PC-3 (cell line): ENCODE measurements at regions not wholly inside any gene's neighbourhood (a gene's known extent, or its start where the extent isn't known, plus 50 kb on each side); places are given as distances from the start of the nearest gene placed in this dataset.

Experiments
- ATAC-seq: fragments of 200-7000 bp; cut with Tn5 transposase; 2 replicates; pipeline ENCODE4 v1.9.1; 2020; ENCODE audit warnings: mild to moderate bottlenecking, moderate library complexity
- BruUV-seq: library from RNA; stranded (reverse); fragments of 400-500 nt; replicated peaks from 2 replicates; lab custom pipeline; 2021; lab: Mats Ljungman, UMichigan
- CTCF ChIA-PET: fragments of 300-600 bp; sonication (Branson Sonifier 250); formaldehyde crosslinking; loops from one replicate; lab custom pipeline; 2022; ENCODE audit warnings: antibody characterized with exemption; lab: Charles Lee
- POLR2A ChIA-PET: fragments of 300-600 bp; sonication (Branson Sonifier 250); formaldehyde crosslinking; loops from one replicate; lab custom pipeline; 2022; ENCODE audit warnings: antibody characterized with exemption; ENCODE audit not compliant: unreplicated experiment; lab: Charles Lee
- DNase-seq: peaks from one replicate; pipeline ENCODE4 v3.0.0-alpha.2; 2015
- H2AFZ ChIP-seq: fragments of 300-600 bp; sonication (generic); 2 replicates; pipeline ENCODE4 v1.6.0; 2016; ENCODE audit warnings: antibody characterized with exemption, low read length
- H3F3A ChIP-seq: fragments of 300-600 bp; sonication (generic); one replicate; pipeline ENCODE4 v1.6.0; 2017; ENCODE audit warnings: antibody characterized with exemption, low read length, control low read depth, mild to moderate bottlenecking; ENCODE audit not compliant: unreplicated experiment
- H3K27ac ChIP-seq: fragments of 300-600 bp; sonication (generic); 2 replicates; pipeline ENCODE4 v1.5.1; 2016; ENCODE audit warnings: mild to moderate bottlenecking, low read length
- H3K27me3 ChIP-seq: fragments of 300-600 bp; sonication (generic); 2 replicates; pipeline ENCODE4 v1.6.1; 2016; ENCODE audit warnings: low read length, mixed read lengths
- H3K36me3 ChIP-seq: fragments of 300-600 bp; sonication (generic); 2 replicates; pipeline ENCODE4 v1.6.1; 2016; ENCODE audit warnings: low read depth, mixed run types, low read length, mixed read lengths
- H3K4me1 ChIP-seq: fragments of 300-600 bp; sonication (generic); 2 replicates; pipeline ENCODE4 v1.5.1; 2016; ENCODE audit warnings: low read length; ENCODE audit not compliant: insufficient read depth
- H3K4me2 ChIP-seq: fragments of 300-600 bp; sonication (generic); 2 replicates; pipeline ENCODE4 v1.6.0; 2016; ENCODE audit warnings: low read length
- H3K4me3 ChIP-seq: fragments of 300-600 bp; sonication (generic); 2 replicates; pipeline ENCODE4 v1.5.1; 2016; ENCODE audit warnings: mild to moderate bottlenecking, low read length, mixed read lengths
- H3K79me2 ChIP-seq: fragments of 300-600 bp; sonication (generic); 2 replicates; pipeline ENCODE4 v1.6.1; 2017; ENCODE audit warnings: low read length, mixed read lengths
- H3K9ac ChIP-seq: fragments of 300-600 bp; sonication (generic); 2 replicates; pipeline ENCODE4 v1.6.0; 2016; ENCODE audit warnings: mild to moderate bottlenecking, low read length
- H3K9me2 ChIP-seq: fragments of 300-600 bp; sonication (generic); replicated peaks from 2 replicates; pipeline ENCODE4 v1.6.1; 2016; ENCODE audit warnings: mixed run types, low read length, mixed read lengths
- H3K9me3 ChIP-seq: fragments of 300-600 bp; sonication (generic); 2 replicates; pipeline ENCODE4 v1.6.1; 2016; ENCODE audit warnings: low read length, mixed read lengths
- H4K20me1 ChIP-seq: fragments of 300-600 bp; sonication (generic); 2 replicates; pipeline ENCODE4 v1.6.1; 2016; ENCODE audit warnings: low read length, mixed read lengths
- EZH2 ChIP-seq: fragments of 300-600 bp; sonication (generic); IDR thresholded peaks from one replicate; pipeline ENCODE4 v1.6.1; 2017; ENCODE audit warnings: antibody characterized with exemption, mild to moderate bottlenecking, low read length; ENCODE audit not compliant: unreplicated experiment
- EZH2phosphoT487 ChIP-seq: fragments of 300-600 bp; sonication (generic); IDR thresholded peaks from 2 replicates; pipeline ENCODE4 v1.6.1; 2018; ENCODE audit warnings: mild to moderate bottlenecking, antibody characterized with exemption, low read length, borderline replicate concordance
- intact Hi-C: fragments of 100-400 bp; cut with micrococcal nuclease; formaldehyde crosslinking; loops from 2 replicates; pipeline ENCODE4 v1.9.0; 2023
- TF ChIP-seq, protein P1 (sequence below): fragments of 300-600 bp; sonication (generic); conservative IDR thresholded peaks from 2 replicates; pipeline ENCODE4 v1.5.1; 2017; ENCODE audit warnings: antibody characterized with exemption, low read depth, mild to moderate bottlenecking, low read length

DNA sequence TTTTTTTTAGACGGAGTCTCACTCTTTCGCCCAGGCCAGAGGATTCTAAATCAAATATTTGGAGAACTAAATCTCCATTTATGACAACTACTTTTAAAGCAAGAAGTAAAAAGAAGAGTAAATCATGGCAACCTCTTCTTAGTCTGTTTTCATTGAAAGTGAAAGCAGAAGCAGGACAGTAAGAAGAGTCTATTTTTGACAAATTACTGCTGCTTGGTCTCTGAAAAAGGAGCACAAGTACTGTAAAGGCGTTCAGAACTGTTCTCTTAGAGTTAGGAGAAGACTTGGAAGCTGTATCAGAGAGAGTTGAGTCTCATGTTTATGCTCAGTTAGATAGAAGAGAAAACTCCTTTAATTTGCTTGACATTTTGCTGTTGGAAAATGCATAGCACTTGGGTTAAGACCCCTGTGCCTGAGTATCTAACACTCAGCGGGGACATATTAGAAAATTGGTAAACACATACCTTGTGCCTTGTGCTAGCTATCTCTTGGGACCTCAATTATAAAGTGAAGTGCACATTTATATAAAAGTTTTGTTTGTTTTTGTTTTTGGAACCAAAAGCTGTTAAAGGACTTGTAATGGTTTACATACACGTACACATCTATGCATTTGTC lies 433.0 kb downstream of the ANKRD7 start:
- no peak overlapping the region for H2AFZ ChIP-seq
- no peaks in the 10 kb centered on the region for H3K27me3 ChIP-seq
- H3K36me3 ChIP-seq = no peaks in the 10 kb centered on the region
- H3K27ac ChIP-seq = no peak overlapping the region
- no peak for DNase-seq
- ChIA-PET POLR2A (no interaction called here), CTCF (interaction anchor here (0.6 kb wide), 1 partner anchor 18 kb away, joined by 5 read pairs; no protein-coding TSS in a partner anchor)
- H3F3A ChIP-seq = no peaks in the 10 kb centered on the region
- no peak overlapping the region for H3K9ac ChIP-seq
- no peak overlapping the region for H3K4me3 ChIP-seq
- no peak for TF ChIP-seq EZH2phosphoT487
- no peak for TF ChIP-seq EZH2
- TF ChIP-seq, protein P1, sequence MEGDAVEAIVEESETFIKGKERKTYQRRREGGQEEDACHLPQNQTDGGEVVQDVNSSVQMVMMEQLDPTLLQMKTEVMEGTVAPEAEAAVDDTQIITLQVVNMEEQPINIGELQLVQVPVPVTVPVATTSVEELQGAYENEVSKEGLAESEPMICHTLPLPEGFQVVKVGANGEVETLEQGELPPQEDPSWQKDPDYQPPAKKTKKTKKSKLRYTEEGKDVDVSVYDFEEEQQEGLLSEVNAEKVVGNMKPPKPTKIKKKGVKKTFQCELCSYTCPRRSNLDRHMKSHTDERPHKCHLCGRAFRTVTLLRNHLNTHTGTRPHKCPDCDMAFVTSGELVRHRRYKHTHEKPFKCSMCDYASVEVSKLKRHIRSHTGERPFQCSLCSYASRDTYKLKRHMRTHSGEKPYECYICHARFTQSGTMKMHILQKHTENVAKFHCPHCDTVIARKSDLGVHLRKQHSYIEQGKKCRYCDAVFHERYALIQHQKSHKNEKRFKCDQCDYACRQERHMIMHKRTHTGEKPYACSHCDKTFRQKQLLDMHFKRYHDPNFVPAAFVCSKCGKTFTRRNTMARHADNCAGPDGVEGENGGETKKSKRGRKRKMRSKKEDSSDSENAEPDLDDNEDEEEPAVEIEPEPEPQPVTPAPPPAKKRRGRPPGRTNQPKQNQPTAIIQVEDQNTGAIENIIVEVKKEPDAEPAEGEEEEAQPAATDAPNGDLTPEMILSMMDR = no peak
- no peak for ATAC-seq
- H3K9me3 ChIP-seq = 0 out of 2 replicates have a peak, but pooled peaks cover 10% of the 10 kb centered on the region
- no peaks in the 10 kb centered on the region for H3K4me1 ChIP-seq
- H3K79me2 ChIP-seq = no peaks in the 10 kb centered on the region
- BruUV-seq = no TSS peak
- no peak overlapping the region for H3K4me2 ChIP-seq
- no peaks in the 10 kb centered on the region for H3K9me2 ChIP-seq
- intact Hi-C loops = no loop called here
- no peaks in the 10 kb centered on the region for H4K20me1 ChIP-seq

DNA sequence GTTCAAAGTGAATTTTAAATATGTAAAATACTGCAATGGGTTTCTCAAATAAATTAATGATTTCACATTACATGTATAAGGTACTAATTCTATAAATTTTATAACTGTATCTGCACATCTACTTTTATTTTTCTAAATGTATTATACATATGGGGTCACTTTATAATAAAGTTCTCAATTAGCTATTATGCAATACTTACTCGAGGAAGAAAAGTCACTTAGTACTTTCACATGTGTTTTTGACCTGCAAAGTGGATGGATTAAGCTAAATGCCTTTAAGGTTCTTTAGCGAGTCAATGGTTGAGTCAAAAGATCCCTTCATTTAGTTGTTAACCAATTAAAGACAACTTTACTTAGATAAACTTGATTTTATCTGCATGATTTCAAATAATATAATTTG lies 437.8 kb downstream of the ANKRD7 start:
- Histone ChIP-seq H3F3A (no peaks in the 10 kb centered on the region), H3K9me2 (no peaks in the 10 kb centered on the region), H3K36me3 (no peaks in the 10 kb centered on the region), H3K4me2 (no peak overlapping the region), H3K79me2 (no peaks in the 10 kb centered on the region), H3K9ac (no peak overlapping the region), H3K4me1 (no peaks in the 10 kb centered on the region), H4K20me1 (no peaks in the 10 kb centered on the region), H3K9me3 (0 out of 2 replicates have a peak, but pooled peaks cover 5% of the 10 kb centered on the region), H3K4me3 (no peak overlapping the region), H3K27ac (no peak overlapping the region), H3K27me3 (no peaks in the 10 kb centered on the region), H2AFZ (no peak overlapping the region)
- CTCF ChIA-PET = no interaction called here
- no peak for DNase-seq
- TF ChIP-seq EZH2 (no peak), EZH2phosphoT487 (no peak)
- TF ChIP-seq, protein P1 = no peak
- POLR2A ChIA-PET = no interaction called here
- BruUV-seq = no TSS peak
- no peak for ATAC-seq
- intact Hi-C loops = no loop called here

DNA sequence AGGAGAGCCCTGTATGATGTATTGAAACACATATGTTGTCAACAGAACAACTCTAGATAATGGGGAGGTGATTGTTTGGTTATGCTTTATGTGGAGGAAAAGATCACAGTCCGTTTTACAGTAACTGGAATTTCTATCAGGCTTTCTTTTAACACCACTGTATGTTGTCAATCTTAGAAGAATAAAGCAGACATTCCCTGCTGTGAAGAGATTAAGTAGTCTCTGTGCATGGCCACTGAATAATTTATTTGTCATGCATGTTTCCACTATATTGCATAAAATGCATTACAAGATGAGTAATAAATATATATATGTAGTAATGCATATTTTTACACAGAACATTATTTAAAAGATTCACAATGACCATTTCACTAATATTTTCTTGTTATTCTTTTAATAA lies 440.0 kb downstream of the ANKRD7 start:
- no peaks in the 10 kb centered on the region for H4K20me1 ChIP-seq
- H3K9ac ChIP-seq = no peak overlapping the region
- H2AFZ ChIP-seq = no peak overlapping the region
- no peaks in the 10 kb centered on the region for H3K79me2 ChIP-seq
- H3K27me3 ChIP-seq = no peaks in the 10 kb centered on the region
- BruUV-seq = no TSS peak
- no peak overlapping the region for H3K4me3 ChIP-seq
- intact Hi-C loops = no loop called here
- ChIA-PET POLR2A (no interaction called here), CTCF (no interaction called here)
- no peaks in the 10 kb centered on the region for H3K9me2 ChIP-seq
- H3K4me1 ChIP-seq = no peaks in the 10 kb centered on the region
- no peak overlapping the region for H3K27ac ChIP-seq
- 0 out of 2 replicates have a peak, but pooled peaks cover 4% of the 10 kb centered on the region for H3K9me3 ChIP-seq
- no peak for ATAC-seq
- no peaks in the 10 kb centered on the region for H3K36me3 ChIP-seq
- no peak overlapping the region for H3K4me2 ChIP-seq
- DNase-seq = no peak
- TF ChIP-seq, protein P1 = no peak
- no peak for TF ChIP-seq EZH2
- TF ChIP-seq EZH2phosphoT487 = no peak
- H3F3A ChIP-seq = no peaks in the 10 kb centered on the region
